Chondrocyte (in vitro differentiated cells): ENCODE measurements at regions not wholly inside any gene's neighbourhood (a gene's known extent, or its start where the extent isn't known, plus 50 kb on each side); places are given as distances from the start of the nearest gene placed in this dataset.

Experiments
- DNase-seq: peaks from one replicate; pipeline ENCODE4 v3.0.0; 2021; ENCODE audit warnings: mixed read lengths, low spot score
- H3K27ac Mint-ChIP-seq: one replicate; pipeline ENCODE4 v1.8.0; 2021; ENCODE audit warnings: mild to moderate bottlenecking, moderate library complexity, mixed read lengths; ENCODE audit not compliant: unreplicated experiment
- H3K27me3 Mint-ChIP-seq: 2 replicates; pipeline ENCODE4 v1.8.0; 2021; ENCODE audit warnings: low read depth, mixed read lengths
- H3K36me3 Mint-ChIP-seq: 2 replicates; pipeline ENCODE4 v1.8.0; 2021; ENCODE audit warnings: low read depth, mixed read lengths
- H3K4me1 Mint-ChIP-seq: 2 replicates; pipeline ENCODE4 v1.8.0; 2021; ENCODE audit warnings: low read depth, mild to moderate bottlenecking, mixed read lengths
- H3K4me3 Mint-ChIP-seq: one replicate; pipeline ENCODE4 v1.8.0; 2021; ENCODE audit warnings: mild to moderate bottlenecking, moderate library complexity, mixed read lengths; ENCODE audit not compliant: unreplicated experiment
- H3K9me3 Mint-ChIP-seq: 2 replicates; pipeline ENCODE4 v1.8.0; 2021; ENCODE audit warnings: low read depth, mixed read lengths
- TF ChIP-seq, protein P1 (sequence below): fragments of 200-600 bp; sonication (generic); IDR thresholded peaks from 2 replicates; pipeline ENCODE4 v1.5.0; 2021; ENCODE audit warnings: antibody characterized with exemption, mild to moderate bottlenecking, moderate library complexity

GRCh38 chr9:12972608-12973589 is 198.1 kb downstream of the LURAP1L start:
- Mint-ChIP-seq H3K4me3 (no peak overlapping the region), H3K27me3 (no peaks in the 10 kb centered on the region), H3K27ac (peak overlapping the region; percentile 85), H3K9me3 (peaks cover 6% of the 10 kb centered on the region), H3K36me3 (no peaks in the 10 kb centered on the region), H3K4me1 (peaks cover 28% of the 10 kb centered on the region)
- DNase-seq: no peak
- TF ChIP-seq, protein P1, sequence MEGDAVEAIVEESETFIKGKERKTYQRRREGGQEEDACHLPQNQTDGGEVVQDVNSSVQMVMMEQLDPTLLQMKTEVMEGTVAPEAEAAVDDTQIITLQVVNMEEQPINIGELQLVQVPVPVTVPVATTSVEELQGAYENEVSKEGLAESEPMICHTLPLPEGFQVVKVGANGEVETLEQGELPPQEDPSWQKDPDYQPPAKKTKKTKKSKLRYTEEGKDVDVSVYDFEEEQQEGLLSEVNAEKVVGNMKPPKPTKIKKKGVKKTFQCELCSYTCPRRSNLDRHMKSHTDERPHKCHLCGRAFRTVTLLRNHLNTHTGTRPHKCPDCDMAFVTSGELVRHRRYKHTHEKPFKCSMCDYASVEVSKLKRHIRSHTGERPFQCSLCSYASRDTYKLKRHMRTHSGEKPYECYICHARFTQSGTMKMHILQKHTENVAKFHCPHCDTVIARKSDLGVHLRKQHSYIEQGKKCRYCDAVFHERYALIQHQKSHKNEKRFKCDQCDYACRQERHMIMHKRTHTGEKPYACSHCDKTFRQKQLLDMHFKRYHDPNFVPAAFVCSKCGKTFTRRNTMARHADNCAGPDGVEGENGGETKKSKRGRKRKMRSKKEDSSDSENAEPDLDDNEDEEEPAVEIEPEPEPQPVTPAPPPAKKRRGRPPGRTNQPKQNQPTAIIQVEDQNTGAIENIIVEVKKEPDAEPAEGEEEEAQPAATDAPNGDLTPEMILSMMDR: peak; percentile 32

DNA sequence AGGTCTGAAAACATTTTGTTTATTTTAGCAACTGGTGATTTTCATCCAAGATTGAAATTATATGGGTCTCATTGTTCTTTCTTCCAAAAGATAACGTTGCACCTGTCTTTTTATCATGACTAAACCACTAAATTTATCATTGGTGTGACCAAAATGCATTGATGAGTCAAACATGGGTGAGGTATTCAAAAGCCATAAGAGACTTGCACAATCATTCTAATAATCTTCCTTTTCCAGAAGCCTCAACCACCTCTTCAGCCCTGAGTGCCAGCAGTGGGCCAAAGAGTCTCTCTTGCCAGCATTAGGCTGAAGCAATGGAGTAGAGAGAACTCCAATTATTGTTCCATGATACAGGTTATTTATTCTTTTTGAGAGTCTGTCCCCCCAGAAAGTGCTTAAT is 198.9 kb downstream of the LURAP1L start:
- Mint-ChIP-seq H3K4me1 (peaks cover 23% of the 10 kb centered on the region), H3K27me3 (no peaks in the 10 kb centered on the region), H3K4me3 (no peak overlapping the region), H3K9me3 (peaks cover 2% of the 10 kb centered on the region), H3K27ac (no peak overlapping the region), H3K36me3 (no peaks in the 10 kb centered on the region)
- TF ChIP-seq, protein P1: no peak
- no peak for DNase-seq

DNA sequence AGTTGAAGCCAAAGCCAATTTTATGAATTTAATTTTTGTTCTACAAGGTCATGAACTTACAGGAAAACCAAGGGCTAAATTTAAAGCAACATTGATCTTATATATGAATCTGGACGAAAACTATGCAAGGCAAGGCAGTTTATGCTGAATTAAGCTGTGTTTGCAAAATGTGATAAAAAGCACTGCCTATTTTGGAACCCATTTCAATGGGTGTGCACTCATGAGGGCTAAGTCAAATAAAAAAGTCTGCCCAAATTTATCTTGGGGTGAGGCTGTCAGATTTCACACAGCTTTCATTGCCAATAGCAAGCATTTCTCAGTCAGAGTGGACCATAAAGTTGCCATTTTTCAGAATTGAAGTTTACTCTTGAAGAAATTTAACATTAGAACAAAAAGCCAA is 199.9 kb downstream of the LURAP1L start:
- Mint-ChIP-seq H3K27me3 (no peaks in the 10 kb centered on the region), H3K4me1 (peaks cover 23% of the 10 kb centered on the region), H3K9me3 (peaks cover 2% of the 10 kb centered on the region), H3K27ac (no peak overlapping the region), H3K36me3 (no peaks in the 10 kb centered on the region), H3K4me3 (no peak overlapping the region)
- DNase-seq: no peak
- TF ChIP-seq, protein P1: no peak

DNA sequence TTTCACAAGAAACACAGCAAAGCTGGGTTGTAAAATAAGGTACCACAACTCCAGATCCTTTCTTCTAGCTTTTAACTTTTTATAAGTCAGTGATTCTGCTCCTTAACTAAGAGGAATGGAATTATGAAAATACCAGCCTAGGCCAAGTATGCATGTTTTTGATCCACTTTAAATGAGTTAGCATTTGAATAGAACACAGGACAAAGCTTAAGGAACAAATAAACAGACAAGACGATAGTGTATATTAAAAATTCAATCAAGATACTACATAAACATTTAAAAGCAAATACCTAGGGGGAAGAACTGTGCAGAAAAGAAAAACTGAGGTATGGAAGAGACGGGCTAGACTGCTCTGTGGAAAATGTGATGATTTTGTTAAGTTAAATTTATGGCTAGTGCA is 200.7 kb downstream of the LURAP1L start:
- Mint-ChIP-seq H3K27me3 (no peaks in the 10 kb centered on the region), H3K27ac (peak overlapping the region; percentile 4), H3K36me3 (no peaks in the 10 kb centered on the region), H3K9me3 (peaks cover 2% of the 10 kb centered on the region), H3K4me1 (peaks cover 23% of the 10 kb centered on the region), H3K4me3 (no peak overlapping the region)
- no peak for DNase-seq
- TF ChIP-seq, protein P1: no peak

- DNase-seq: no peak
- TF ChIP-seq, protein P1: no peak
- H3K27me3 Mint-ChIP-seq: no peaks in the 10 kb centered on the region
- H3K27ac Mint-ChIP-seq: no peak overlapping the region
- peaks cover 6% of the 10 kb centered on the region for H3K4me1 Mint-ChIP-seq
- H3K36me3 Mint-ChIP-seq: no peaks in the 10 kb centered on the region
- H3K4me3 Mint-ChIP-seq: no peak overlapping the region
- peaks cover 5% of the 10 kb centered on the region for H3K9me3 Mint-ChIP-seq
Measured at GRCh38 chr9:12980085-12980851, 205.4 kb downstream of the LURAP1L start.
